LNCAP (cell line): ENCODE measurements at regions not wholly inside any gene's neighbourhood (a gene's known extent, or its start where the extent isn't known, plus 50 kb on each side); places are given as distances from the start of the nearest gene placed in this dataset.

Experiments used
- CTCF ChIP-seq: fragments of 450-650 bp; IDR thresholded peaks from 2 replicates; pipeline ENCODE4 v1.5.1; 2017; ENCODE audit warnings: mild to moderate bottlenecking

GRCh38 chr2:8058652-8059051 lies 623.2 kb upstream of the ID2 start:
- TF ChIP-seq CTCF, result no peak

GRCh38 chr2:8059255-8059654 lies 622.6 kb upstream of the ID2 start:
- no peak for TF ChIP-seq CTCF

- TF ChIP-seq CTCF, result no peak
Measured at GRCh38 chr2:8059794-8060193, 622.1 kb upstream of the ID2 start.

- no peak for TF ChIP-seq CTCF
Measured at GRCh38 chr2:8061219-8061618, 620.6 kb upstream of the ID2 start.

- TF ChIP-seq CTCF, result no peak
Measured at GRCh38 chr2:8064603-8065002, 617.3 kb upstream of the ID2 start.

GRCh38 chr2:8065191-8065590 lies 616.7 kb upstream of the ID2 start:
- no peak for TF ChIP-seq CTCF

GRCh38 chr2:8067784-8068336 lies 614.0 kb upstream of the ID2 start:
- TF ChIP-seq CTCF, result no peak

- no peak for TF ChIP-seq CTCF
Measured at GRCh38 chr2:8072907-8073306, 608.9 kb upstream of the ID2 start.
